ENCODE measurements at regions not wholly inside any gene's neighbourhood (a gene's known extent, or its start where the extent isn't known, plus 50 kb on each side); places are given as distances from the start of the nearest gene placed in this dataset.

DNA sequence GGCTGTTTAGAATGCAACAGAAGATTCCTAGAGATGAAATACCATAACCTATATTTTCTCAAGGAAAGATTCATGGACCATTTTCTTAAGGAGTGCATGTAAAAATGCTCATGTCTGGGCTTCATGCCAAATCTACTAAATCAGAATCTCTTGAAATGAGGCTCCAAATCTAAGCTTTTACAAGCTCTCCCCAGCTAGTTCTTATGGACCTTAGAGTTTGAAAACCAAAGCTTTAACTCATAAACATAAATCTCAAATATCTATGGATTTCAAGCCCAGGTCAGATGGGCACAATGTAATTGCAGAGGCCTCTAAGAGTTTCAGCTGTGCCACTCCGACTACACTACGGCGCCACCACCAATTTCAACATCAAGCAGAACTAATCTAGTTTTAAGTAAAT lies 117.3 kb upstream of the CAND1 start:
- no peak for TF ChIP-seq POLR2AphosphoS5 (IDR thresholded peaks at IDR 0.05; ENCODE audit: borderline replicate concordance, low read depth, low read length)
- TF ChIP-seq EZH2 (IDR thresholded peaks at IDR 0.05): no peak
- no peak for TF ChIP-seq FOXP2 (optimal IDR thresholded peaks at IDR 0.05; ENCODE audit: control extremely low read depth, extremely low read length, insufficient read depth)

Data from SK-N-MC (cell line).